Renal cortical epithelial cell (primary cell): ENCODE measurements at regions not wholly inside any gene's neighbourhood (a gene's known extent, or its start where the extent isn't known, plus 50 kb on each side); places are given as distances from the start of the nearest gene placed in this dataset.

Experiments
- DNase-seq: peaks from one replicate; pipeline ENCODE4 v3.0.0-alpha.2; 2011; ENCODE audit warnings: low read depth

DNA sequence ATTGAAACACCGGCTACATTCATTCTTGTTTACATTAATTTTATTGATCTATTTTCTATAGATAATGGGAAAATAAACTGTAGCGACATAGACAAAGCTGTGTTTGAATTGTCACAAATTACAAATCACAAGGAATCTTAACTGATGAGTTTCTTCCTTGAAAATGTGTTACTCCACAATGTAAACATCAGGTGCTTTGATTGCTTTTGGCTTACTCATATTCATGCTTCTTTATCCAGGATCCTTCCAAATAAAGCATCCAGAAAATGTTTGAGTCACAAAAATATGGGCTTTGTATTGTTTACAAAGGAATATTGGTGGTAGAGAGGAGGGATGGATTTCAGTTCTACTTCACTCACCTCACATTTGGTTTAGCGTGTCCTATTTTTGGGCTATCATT, 64.0 kb downstream of the BMP2 start:
- DNase-seq = peak; percentile 19

DNA sequence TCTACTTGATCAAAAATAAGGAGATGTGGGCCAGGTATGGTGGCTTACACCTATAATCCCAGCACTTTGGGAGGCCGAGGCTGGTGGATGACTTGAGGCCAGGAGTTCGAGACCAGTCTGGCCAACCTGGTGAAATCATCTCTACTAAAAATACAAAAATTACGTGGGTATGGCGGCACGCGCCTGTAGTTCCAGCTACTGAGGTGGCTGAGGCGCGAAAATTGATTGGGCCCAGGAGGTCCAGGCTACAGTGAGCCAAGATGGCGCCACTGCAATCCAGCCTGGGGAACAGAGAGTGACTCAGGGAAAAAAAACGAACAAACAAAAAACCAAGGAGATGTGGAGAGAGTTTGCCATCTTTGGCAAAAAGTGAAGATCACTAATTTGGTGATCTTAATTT, 65.3 kb downstream of the BMP2 start:
- DNase-seq = no peak

DNA sequence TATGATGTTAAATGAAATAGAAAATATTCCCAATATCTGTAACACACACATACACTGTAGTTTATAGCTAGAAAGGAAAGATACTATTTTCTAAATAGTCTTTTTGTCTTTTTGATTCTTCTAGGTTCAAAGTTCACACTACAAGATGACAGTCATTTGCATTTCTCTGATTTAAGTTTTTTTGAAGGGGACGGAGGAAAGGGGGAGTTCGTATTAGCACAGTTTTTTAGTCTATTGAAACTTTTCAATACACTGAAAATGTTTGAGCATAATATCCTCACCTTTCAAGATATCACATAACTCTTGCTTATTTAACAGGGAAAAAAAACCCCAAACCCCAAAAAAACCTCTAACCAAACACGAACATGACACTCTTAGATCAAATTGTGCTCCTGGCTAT, 68.1 kb downstream of the BMP2 start:
- no peak for DNase-seq

DNA sequence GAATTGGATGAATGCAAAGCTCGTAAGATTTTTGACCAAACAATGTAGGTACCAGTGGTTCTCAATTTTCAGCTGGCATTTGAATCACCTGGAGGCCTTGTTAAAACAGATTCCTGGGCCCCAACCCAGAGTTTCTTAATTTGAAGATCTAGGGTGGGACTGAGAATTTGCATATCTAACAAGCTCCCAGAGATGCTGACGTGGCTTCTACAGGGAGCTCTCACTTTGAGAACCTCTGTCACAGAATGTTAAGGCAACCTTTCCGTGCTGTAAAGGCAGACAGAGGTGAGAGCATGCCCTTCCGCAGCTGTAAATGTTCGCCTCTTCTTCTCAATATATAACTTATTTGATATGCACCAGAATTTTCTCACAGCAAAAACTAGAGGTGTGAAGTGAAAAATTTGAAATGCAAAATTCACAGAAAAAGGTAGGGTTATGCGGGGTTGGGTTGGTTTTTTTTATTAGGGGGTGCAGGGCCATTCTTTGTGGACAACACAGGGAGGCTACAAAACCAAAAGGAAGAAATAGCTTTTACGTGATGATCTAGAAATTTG, 69.4 kb downstream of the BMP2 start:
- DNase-seq = no peak

DNA sequence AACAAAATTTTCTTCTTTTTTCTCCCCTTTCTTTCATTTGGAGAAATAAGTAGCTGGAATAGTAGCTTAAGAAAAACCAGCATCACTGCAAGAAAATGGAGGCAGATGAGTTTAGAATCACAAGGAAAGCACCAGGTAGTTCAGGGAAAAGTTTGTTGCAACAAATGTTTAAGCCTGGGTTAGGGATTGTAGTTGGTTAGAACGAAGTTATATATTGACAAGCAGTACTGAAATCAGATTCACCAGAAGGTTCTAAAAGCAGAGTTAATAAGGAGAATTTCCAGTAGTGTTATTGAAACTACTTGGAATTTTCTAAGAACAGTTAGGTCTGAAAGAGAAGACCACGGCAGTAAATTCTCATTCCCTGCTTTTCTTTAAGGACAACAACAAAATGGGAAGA, 70.2 kb downstream of the BMP2 start:
- peak; percentile 88 for DNase-seq

DNA sequence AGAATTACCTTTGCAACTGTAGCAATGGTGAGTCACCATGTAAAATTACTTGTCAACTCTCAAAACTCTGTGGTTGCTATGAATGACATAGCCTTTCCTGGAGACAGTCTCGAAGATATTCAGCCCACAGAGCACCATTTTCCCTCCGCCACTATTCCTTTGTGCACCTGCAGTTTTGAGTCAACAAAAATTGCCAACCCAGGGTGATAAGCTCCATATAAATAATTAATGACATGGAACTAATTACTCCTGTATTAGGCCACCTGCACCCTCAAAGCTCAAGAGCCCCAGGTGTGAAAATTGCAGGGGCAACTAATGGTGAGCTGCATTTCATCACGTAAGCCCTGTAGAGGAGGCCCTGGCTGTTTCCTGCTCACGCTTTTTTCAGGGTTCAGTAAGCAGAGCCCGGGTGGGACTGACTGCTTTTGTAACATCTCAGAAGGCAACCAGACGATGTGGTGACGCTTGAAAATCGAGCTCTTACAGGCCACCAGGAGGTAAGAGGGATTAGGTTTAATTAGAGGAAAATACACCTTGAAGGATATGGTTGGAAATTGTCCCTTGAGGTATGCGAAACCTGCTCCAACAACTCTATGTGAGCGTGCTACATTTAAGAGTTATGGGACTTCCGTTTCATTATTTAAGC, 70.8 kb downstream of the BMP2 start:
- peak; percentile 96 for DNase-seq

DNA sequence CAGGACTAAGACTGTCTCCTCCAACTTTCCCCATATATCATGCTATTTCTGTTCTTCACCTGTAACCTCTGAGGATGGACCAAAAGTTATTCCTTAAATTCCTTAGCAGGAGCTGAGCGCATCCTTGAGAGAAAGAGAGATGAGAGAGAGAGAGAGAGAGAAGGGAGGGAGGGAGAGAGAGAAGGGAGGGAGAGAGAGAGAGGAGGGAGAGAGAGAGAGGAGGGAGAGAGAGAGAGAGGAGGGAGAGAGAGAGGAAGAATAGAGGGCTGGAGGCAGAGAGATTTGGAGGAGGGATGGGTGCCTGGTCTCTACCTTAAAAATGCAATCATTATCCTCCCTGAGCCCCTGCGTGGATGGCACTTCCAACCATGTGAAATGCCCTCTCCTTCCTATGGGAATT, 73.6 kb downstream of the BMP2 start:
- no peak for DNase-seq

DNA sequence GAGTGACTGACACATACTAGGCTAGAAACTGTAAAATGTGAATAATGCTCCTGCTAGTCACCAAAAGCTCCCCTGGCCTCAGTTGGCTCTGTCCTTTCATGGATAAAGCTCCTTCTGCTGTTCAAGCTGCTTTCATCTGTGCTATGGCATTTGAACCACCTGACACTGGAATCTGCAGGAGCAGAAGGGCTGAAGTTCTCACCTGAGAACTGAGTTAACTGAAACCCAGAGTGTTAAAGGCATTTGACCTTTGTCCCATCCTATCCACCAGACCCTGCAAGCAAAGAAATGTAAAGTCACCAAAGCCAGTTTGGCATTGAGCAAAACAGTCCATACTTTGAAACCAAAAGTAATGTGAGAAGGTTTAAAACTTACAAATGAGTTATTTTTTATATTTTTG, 77.7 kb downstream of the BMP2 start:
- no peak for DNase-seq

DNA sequence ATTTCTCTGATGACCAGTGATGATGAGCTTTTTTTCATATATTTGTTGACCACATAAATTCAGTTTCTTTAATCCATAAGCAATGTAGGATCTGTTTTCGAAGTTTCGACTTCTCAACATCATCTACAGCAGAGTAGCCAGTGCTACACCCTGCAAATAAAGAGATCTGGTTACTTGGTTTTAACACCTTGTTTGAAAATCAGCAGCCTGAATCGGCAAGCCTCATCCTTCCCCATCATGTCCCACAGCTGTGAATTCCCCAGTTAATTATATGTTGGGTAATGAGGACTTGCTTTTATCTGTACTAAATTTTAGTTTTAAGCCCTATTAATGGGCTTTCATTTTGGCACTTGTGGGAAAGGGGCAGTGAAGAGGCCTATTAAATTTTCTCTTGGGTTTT, 80.6 kb downstream of the BMP2 start:
- DNase-seq = no peak

DNA sequence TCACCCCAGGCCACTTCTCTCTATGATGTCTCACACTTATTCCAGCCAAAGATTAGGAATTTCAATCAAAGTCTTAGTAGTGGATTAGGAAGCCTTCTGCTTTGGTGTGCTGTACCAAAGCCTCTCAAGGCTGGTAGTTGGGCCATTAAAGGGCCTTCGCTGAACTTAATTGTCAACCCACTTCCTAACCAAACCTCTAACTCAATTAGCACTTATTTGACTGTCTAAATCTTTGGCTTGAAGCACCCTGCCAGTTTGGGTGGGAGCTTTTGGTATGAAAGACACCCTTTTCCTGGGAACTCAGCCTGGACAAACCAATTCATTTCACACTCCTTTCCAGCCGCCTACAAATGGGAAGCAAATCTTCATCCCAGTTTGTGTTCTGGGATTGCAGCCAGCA, 81.5 kb downstream of the BMP2 start:
- no peak for DNase-seq

DNA sequence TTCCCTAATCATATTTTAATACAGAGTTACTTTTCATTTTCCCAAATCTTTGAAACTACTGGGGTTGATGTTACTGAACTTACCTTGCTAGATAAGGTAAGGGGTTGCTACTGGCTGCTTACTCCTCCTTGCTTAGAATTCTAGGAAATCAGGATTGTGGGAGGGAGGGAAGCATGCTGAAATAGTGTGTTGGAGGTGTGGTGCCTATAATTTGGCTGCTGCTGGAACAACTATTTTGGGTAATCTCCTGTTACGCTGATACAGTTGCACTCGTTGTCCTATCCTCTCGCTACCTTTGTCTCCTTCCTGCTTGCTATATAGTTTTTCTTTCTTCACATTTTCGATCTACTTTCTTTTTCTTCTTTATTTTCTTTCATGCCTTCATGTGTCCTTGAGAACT, 83.7 kb downstream of the BMP2 start:
- no peak for DNase-seq

DNA sequence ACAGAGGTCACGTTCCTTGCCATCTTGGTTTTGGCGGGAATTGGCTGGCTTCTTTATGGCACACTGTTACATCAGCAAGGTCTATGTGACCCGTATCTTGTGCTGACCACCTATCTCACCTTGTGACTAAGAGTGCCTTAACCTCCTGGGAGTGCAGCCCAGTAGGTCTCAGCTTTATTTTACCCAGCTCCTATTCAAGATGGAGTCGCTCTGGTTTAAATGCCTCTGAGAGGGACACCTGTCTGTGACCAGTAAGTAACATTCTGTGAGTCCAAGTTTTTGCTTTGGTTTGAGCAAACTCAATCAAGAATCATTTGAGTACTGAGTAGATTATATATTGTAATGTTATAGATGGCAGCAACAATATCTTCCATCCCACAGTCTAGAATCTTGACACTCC, 85.0 kb downstream of the BMP2 start:
- DNase-seq = no peak

DNA sequence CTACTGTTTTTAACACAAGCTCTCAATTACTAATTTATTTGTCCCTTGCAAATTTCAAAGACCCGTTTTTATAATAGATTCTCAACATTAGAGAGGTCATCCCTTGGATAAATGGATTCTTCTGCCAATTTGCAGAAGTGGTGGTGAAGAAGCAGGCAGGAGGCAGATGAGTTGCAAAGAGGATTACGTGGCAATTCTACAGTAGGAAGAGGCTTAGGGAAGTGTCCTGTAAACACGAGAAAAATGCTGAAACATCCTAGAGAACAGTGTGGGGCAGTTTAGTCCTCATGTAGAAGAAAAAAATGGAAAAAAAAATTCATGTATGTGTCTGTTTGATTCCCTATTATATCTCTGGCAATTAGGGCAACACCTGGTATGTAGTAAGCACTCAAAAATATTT, 87.6 kb downstream of the BMP2 start:
- DNase-seq = no peak

DNA sequence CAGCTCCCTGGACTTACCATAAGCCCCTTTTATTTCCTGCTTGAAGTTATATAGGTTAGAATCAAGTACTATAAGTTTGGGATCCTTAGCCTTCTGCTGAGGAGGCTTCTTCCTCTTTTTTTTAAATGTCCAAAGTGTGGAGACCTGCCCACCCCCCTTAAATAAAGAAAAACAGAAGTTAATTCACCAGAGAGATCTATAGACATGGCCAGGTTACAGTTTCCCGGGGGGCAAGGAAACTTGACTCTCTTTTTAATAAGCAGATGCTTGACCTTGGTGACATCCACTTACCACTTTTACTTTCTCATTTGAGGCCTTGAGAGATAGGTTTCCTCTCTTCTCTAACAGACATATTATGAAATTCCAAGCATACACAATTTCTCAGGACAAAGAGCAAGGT, 88.3 kb downstream of the BMP2 start:
- DNase-seq = no peak

DNA sequence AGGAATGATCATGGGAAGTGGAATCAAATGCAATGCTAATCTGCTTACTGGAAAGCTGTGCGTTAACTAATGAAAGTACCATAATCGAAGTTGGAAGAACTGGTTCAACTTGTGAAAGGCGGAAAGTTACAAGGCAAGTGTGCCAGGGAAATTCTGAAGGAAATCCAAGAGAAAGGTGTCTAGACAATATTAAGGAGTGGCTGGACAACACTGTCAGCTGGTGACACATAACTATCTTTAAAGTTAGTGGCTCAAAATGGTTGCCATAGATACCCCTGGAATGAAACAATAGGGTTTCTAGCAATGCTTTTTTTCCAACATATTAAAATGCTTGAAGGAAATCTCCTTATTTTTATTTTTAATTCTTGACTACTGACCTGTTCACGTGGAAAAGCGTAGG, 90.4 kb downstream of the BMP2 start:
- DNase-seq = no peak

DNA sequence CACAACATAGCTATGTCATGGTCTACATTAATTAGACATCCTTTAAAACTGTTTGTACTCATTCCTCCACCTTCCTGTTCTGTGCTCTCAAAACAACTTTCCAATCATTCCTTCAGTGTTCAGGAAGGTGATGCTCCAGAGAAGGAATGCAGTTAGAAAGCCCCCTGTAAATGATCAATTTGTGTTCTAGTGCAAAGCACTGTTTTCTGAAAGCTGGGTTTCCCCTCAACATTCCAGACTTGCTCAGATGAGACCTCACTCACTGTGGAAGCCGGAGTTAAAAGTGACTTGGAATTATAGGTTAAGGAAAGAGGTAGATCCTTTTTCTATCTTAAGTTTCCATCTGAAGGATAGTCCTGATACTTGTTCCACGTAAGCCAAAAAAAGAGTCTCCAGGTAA, 95.9 kb downstream of the BMP2 start:
- DNase-seq = peak; percentile 95

DNA sequence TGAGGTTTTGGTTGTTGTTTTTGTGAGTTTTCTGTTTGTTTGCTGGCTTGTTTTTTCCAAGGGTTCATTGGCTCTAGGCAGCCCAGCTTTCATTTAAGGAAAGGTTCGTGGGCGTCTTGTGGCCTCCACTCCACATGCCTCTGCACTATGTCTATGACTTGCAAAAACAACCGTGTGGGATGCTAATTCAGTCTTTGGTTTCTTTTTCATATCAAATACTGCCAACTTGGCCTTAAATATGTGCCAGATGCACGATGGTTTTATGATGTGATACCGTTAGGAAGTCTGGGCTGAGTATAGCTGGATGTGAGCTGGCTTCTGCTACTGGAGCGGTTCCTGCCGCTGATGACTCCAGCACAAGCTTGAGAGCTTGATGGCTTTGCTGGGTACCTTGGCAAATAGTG, 96.3 kb downstream of the BMP2 start:
- peak; percentile 53 for DNase-seq

DNA sequence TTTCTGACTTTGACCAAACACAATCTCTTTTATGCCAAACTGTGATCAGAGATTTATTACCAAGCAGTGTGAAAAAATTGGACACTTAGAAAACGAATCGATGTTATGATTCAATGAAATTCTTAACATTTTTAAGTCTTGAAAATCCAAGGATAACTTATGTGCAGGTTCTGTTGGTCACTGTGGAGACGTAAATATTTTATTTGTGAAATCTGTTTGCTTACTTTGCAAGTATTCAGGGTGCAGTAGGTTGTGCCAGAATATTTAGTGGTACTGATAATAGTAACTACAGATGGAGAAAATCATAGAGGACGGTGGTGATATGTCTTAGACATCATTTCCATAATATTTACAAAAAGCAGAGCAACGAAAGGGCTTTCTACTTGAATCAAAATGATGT, 97.3 kb downstream of the BMP2 start:
- DNase-seq = peak; percentile 49

DNA sequence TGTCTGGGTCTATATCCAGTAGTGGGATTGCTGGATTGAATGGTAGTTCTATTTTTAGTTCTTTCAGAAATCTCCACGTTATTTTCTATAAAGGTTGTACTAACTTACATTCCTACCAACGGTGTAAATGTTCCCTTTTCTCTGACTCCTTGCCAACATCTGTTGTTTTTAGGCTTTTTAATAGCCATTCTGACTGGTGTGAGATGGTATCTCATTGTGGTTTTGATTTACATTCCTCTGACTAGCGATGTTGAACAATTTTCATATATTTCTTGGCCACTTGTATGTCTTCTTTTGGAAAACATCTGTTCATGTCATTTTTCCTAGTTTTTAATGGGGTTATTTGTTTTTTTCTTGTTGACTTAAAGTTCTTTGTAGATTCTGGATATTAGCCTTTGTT, 99.3 kb downstream of the BMP2 start:
- DNase-seq = peak; percentile 81

DNA sequence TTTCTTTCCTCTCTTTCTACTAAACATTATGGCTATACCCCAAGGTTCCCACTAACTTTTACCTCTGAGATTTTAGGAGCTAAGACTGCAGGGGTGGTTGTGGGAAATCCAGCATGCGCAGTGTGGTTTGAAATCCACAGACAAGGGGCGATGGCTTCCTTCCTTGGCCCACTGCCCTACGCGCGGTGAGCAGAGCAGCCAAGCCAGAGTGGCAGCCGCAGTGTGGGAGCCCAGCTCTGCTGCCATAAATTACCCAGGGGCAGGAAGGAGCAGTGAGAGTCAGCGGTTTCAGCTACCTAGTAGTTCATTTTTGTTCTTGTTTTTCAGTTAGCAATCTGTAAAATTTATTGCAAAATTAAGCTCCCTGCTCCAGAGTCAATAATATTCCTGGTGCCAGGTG, 101.4 kb downstream of the BMP2 start:
- peak; percentile 46 for DNase-seq

DNA sequence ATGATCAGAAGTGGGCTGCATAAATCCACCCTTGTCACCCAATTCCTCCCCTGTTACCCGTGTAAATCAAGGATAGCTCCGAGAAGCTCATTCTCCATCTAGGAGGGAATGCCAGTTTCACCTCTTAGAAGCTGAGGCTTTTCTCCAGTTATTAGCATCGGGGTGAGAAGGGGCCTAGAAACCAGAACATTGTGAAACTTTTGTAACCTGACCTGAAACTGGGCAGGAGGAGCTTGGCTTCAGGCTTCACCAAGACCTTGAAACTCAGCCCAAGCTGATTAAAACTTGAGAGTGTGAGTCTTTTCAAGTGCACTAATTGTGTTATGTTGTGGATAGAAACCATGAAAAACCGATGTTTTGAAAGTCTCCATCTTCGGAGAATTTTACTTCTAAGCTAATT, 103.1 kb downstream of the BMP2 start:
- DNase-seq = peak; percentile 72

DNA sequence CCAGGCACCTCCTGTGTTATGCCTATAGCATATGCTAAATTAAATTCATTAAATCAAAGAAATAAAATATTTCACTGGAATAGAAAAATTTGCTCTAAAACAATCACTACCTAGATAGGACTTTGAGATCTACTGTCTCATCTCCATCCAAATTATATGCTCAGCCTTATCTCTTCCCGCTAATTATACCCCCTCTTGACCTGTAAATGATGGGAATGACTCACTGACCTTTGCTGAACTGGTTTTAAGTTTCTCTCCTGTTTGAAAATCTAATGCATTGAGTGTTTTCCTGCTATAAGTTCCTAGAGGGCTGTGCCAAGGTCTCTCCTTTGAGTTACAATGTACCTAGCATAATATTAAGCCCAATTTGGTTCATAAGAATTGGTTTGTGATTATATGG, 110.1 kb downstream of the BMP2 start:
- no peak for DNase-seq

DNA sequence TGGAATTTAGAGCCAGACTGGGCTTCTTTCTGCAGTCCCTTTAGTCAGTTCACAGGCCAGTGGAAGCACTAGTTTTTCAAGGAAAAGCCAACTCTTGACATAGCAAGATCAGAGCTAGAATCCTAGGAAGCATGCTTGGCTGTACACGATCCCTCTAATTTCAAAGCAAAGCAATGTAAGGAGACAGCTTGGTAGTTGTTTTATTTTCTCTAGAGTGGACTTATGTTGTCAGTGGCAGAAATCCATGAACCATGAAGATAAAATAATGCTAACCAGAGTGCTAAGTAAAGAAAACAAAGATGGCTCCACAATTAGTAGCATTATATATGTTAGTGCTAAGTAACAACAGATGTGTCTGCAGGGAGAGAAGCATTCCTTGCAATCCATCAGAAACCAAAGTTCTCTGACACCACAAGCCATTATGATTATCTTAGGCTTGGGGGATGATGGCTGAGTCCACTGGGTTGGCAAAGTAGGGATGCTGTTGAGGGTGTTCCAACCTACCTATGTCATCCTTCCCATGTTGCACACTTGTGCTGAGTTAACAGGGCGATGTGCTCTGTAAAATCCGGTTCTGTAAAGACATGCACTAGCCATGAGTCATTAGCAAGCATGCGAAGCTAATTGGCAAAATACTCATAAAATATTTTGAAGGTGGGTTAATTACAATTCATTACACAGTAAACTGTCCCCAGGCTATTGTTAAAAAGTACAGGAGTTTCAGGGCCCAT, 115.2 kb downstream of the BMP2 start:
- peak; percentile 92 for DNase-seq

DNA sequence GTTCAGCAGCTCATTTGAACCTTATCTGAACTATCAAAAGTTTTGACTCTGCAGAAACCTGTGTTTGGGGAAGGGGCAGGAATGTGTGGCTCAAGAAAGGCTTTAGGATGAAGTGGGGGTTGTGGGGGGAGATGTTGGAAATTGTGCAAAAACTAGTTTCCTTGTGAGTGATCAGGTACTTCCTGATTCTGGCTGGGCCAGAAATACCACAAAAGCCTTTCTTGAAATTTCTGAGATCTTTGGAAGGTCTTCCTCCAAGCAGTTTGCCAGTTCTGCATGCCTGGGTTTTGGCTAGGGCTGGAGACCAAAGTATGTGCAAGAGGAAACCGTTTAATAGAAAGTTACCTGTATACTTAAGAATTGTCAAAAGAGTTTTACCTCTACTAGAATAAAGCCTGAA, 116.6 kb downstream of the BMP2 start:
- peak; percentile 55 for DNase-seq
